Amygdala (tissue), 56 donors: ENCODE measurements at regions not wholly inside any gene's neighbourhood (a gene's known extent, or its start where the extent isn't known, plus 50 kb on each side); places are given as distances from the start of the nearest gene placed in this dataset.

Source experiments
- DNase-seq, 56 donors: peaks; one replicate each; lab custom pipeline; 2025; lab: John Stamatoyannopoulos, UW

DNA sequence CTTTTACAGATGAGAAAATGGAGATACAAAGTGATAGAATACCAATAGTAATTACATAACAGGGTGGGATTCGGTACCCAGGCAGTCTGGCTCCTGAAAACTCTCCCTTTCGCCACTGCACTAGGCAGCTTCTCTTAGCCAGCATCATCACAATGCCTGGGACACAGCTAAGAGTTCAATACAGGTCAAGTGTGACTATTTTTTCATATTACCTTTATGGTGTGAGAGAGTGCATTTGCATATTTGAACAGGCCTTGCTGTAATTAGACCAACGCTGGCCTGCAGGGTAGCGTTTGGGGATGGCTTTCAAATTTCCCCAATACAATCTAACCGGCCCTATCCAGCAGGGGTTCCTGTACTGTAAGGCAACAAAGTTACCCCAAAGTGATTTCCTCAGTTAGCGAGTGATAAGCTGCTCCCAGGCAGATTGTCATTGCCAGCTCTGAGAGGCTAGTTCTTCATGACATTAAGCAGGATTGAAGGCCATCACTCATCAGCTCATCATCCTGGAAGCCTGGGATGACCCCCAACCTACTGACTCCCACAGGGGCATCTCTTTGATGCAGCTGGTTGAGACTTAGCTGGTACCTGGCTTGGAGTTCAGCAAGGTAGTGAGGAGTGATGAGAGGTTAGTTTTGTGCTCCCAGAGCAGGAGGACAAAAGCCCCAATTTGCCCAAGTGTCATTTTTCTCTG is 836.8 kb upstream of the LCORL start:
- no peak for DNase-seq

DNA sequence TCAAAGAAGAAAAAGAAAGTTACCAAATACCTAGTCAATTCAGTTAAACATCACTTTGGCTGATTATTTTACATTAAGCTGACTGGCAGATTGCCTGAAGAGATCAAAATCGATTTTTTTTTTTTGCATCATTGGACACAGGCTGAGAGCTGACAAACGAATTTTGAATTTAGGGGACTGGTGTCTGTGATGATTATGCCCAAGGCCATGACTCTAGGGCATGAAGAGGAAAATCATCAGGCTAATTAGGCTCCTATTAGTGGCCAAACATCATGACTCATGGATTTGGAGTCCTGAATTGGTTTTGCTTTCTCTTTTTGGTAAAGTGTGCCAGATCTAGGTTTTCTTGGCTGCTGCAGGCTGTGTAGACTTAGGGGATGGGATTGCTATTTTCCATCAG is 829.3 kb upstream of the LCORL start:
- DNase-seq, result no peak

DNA sequence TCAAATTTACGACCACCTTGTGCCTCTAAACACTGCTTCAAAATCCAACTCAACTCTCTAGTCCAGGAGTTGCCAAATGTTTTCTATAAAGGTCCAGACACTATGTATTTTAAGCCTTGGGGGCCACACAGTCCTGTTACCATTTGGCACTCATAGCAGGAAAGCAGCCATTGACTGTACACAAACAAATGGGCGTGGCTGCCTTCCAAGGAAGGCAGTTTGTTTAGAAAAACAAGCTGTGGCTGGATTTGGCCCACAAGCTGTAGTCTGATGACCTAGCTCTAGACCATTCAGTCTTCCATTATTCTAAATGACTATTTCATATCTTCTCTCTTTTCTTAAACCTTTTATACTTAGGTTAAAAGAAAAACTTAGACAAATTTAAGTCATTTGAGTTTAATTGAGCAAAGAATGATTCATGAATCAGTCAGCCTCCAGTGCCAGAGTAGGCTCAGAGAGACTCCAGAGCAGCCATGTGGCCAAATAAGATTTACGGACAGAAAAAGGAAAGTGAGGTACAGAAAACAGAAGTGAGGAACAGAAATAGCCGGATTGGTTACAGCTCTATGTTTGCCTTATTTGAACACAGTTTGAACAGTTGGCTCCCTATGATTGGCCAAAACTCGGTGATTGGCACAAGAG is 825.8 kb upstream of the LCORL start:
- DNase-seq, result peak in 2 of 56 donors; percentile 0 to 2

DNA sequence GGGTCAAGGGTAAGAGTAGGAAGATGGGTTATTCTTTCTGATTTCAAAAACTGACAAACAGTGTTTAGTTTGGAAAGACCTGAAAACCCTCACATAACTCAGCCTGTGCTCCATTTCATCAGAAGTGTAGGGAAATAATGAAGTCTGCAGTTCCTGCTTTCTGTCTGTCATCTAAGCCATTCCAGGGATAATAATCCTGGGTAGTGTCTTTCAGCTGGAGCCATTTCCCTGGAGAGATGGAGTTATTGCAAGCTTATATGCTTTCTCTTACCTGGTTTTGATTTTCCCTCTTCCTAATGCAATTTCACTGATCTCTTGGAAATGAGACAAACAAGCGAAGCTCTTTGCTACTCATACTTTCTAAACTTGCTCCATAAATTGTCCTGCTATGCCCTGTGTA is 824.8 kb upstream of the LCORL start:
- DNase-seq, result no peak

DNA sequence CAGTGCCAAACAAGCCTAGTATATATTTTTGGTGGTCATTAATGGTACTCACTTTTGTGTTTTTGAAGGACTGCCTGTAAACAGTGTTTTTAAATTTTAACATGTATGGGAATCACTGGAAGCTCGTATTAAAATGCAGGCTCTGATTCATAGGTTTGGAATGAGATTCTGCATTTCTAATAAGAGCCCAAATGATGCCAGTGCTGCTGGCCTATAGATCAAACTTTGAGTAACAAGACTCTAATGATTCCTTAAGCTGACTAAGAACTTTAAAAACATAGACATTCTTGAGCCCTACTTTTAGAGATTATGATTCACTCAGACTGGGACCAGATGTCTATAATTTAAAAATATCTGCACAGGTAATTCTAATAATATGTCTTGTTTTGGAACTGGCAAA is 823.2 kb upstream of the LCORL start:
- no peak for DNase-seq

DNA sequence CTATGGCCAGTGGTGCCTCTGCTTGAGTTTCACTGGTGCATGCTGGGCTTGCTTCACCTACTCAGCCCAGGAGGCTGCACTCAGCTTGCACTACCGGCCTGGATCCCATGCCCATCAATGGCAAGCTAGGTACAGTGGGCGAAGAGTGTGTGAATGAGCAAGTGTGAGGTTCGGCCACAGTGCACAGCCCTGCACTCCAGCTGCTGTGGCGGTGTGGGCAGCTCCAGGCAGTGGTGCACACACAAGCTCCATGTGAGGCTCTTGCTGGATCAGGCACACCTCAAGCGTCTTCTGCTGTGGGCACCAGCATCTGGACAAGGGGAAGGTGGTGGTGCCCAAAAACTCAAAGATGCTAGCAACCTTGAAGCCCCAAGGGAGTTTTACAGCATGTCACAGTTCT is 820.9 kb upstream of the LCORL start:
- no peak for DNase-seq

DNA sequence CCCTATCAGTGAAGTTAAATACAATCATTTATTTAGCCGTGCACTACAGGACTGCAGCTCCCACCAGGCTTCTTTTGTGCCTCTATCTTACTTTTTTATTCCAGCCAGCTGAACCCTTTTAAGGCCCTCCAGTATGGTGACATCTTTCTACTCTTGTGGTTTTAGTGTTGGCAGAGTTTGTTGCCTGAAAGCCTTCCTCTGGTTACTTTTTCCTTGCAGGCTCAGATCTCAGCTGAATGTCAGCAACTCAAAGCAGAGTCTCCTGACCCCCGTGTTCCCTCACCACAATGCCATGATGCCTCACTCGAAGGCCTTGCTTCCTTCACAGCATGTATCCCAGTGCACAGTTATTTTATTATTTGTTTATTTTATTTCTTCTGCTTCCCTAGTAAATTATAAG is 818.9 kb upstream of the LCORL start:
- DNase-seq, result no peak

DNA sequence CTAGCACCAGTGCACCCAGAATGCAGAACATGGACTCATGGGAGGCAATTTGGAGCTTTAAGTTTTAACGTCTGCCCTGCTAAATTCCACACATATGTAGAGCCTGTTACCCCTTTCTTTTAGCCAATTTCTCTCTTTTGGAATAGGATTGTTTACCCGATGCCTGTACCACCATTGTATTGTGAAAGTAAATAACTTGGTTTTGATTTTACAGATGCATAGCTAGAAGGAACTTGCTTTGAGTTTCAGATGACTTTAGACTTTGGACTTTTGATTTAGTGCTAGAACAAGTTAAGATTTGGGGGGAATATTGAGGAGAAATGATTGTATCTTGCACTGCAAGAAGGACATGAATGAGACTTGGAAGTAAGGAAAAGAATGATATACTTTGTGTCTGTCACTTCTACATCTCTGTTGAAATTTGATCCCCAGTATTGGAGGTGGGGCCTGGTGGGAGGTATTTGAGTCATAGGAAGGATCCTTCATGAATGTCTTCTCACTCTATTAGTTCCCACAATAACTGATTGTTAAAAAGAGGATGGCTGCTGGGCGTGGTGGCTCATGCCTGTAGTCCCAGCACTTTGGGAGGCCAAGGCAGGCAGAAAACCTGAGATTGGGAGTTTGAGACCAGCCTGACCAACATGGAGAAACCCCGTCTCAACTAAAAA is 794.8 kb upstream of the LCORL start:
- DNase-seq, result no peak

DNA sequence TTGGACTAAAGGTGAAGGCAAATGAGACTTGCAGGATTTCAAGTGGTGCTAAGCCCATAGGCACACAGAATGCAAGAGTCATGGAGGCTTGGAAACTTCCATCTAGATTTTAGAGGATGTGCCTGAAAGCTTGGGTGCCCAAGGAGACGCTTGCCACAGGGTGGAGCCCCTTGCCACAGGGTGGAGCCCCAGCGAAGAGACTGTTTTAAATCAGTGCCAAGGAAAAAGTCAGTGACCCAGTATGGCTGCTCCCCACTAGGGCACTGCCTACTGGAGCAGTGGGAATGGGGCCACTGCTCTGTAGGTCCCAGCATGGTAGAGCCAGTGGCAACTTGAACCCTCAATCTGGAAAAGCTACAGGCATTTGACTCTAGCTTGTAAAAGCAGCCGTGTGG is 794.2 kb upstream of the LCORL start:
- DNase-seq, result no peak

DNA sequence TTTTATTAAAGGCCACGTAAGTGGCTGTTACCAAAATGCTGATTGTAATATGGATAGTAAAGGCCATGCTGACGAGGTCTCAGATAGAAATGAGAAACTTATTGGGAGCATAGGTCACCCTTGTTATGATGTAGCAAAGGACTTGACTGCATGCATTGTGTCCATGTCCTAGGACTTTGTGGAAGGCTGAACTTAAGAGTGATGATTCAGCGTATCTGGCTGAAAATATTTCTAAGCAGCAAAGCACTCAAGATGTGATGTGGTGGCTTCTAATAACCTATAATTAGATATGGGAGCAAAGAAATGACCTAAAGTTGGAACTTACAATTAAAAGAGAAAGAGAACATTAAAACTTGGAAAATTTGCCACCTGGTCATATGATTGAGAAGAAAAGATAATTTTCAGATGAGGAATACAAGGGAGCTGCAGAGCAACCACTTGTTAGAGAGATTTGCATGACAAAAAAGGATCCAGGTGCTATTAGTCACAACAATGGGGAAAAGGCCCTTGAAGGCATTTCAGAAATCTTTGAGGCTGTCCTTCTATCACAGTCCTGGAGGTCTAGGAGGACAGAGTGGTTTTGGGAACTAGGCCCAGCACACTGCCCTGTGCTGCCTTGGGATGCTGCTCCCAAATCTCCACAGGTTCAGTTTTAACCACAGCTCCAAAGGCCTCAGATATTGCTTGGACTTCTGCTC is 793.7 kb upstream of the LCORL start:
- DNase-seq, result no peak

DNA sequence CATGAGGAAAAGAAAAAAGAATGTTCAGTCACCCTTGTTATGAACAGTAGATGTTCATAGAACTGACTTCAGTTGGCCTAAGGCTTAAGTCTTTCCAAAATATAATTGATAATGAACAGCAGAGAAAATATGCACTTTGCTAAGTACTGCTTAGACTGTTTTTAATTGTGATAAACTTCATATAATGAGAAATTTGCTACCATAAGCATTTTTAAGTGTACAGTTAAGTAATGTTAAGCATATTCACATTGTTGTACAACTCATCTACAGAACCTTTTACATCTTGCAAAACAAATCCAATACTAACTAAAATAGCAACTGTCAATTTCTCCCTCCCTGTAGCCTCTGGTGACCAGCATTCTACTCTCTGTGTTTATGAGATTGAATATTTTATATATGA is 792.2 kb upstream of the LCORL start:
- DNase-seq, result no peak

DNA sequence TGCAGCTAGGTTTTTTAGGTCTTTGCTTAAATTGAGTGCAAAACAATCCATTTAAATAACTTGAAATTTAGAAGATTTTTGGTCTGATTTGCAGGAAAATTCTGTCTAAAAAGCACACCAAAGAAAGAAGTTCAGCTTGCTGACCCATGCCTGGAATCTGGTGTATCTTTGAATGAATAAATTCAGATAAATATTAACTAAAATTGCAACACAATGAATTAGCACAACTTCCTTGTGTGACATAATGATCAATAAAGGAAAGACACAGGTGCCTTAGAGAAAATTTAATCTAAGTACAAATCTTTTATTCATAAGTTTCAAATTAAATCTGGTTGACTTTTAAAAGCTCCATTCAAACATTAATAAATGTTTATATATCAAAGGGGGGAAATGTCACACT is 791.5 kb upstream of the LCORL start:
- DNase-seq, result no peak

DNA sequence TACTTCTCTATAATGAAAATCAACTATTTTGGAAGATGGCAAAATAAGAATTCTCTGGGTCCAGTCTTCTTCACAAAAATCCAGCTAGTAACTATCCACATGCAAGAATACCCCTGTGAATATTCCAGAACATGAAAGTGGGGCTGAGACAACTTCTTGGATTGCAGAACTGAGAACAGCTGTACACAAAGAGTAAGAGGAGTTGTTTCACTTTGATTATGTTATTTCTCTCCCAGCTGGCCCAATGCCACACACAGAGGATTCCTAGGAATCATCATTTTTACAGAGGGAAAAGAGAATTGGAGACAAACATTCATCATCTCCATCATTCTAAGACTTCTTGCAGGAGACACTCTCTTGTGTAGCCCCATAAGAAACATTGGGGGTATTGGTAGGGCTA is 782.2 kb upstream of the LCORL start:
- DNase-seq, result no peak

DNA sequence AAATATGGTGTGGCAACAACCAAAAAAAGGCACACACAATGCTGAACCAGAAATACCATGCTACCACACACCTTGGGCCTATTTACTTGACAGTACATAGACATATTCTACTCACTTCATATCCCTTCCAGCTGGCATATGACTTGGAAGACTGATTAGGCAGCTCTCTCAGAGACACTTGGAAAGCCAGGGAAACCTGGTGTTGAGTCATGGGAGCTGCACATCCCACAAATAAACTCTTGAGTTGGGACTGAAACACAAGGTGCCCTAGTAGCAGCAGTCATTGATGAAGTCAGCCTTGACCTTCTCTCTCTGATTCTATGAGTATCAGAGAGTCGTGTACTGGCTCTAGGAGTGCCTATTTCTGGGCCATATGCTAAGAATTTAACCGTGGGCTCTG is 776.6 kb upstream of the LCORL start:
- DNase-seq, result no peak

DNA sequence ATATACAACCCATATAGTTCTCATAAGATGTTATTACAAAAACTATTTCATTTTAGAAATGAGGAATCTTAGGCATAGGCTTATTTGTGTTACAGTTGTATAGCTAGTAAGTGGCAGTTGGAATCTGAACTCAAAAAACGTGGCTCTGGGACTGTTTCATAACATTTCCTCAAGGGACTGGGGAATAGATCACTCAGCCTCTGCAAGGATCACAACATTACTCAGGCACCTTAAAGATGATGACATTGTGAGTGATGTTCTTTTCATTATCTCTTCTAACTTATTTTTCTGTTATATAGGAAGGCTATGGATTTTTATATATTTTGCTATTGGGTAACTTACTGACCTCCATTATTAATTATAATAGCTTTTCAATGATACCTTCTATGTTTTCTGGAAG is 774.2 kb upstream of the LCORL start:
- DNase-seq, result no peak

DNA sequence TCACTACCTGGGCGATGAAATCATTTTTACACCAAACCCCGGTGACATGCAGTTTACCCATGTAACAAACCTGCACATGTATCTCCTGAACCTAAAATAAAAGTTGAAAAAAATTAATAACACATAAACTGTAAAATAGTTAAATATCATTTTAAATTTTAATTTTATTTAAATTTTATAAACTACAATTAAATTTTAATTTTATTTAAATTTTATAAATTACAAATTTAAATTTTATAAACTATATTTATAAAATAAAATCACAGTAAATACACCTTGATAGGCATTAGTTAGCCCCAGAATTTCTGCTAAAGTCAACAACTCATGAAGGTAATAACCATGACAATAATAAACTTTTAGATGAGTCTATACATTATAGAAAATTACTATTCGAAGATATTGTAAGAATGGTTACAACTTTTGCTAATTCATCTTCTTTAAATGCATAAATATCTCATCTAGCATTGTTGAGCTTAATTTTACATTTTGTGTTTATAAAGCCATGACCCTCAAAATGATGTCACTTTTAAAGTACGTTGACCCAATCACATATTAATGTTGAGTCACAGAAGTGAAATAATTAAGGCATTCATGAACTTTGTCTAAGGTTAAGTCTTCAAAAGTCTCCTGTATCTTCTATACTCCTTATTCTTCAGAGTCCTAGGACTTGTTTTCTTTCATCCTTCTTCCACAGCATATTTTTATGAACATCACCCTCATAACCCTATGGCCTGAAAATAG is 755.8 kb upstream of the LCORL start:
- no peak for DNase-seq

DNA sequence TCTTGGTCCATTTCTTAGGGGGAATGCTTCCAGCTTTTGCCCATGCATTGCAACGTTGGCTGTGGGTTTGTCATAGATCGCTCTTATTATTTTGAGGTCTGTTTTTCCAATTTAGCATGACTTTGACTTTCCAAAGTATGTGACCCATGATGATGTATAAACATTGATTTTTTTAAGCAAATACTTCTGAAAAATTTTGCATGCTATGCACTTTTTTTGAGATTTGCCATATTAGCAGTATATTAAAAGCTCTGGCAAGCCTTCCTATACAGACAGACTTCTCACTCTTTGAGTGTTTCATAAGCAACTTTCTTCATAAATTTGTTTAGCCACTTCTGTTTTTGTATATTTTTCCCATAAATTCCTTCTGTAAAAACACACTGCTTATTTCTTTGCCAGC is 746.4 kb upstream of the LCORL start:
- DNase-seq, result no peak

DNA sequence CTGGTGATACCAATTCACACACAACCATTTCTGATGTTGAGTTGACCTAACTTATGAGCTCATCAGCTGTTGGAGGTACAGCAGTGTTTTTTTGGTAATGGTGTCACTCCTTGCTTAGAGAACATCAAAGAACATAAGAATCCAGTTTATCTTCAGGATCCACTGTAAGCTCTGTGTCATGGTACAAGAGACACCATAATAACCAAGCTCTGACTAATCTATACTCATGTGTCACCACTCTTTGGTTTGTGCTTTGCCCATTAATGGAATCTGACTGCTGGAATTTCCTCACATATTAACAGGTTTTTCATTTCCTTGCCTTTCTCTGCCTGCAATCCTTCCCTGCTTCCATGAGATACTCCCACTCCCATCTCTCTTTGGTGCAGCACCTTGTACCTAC is 735.1 kb upstream of the LCORL start:
- no peak for DNase-seq

DNA sequence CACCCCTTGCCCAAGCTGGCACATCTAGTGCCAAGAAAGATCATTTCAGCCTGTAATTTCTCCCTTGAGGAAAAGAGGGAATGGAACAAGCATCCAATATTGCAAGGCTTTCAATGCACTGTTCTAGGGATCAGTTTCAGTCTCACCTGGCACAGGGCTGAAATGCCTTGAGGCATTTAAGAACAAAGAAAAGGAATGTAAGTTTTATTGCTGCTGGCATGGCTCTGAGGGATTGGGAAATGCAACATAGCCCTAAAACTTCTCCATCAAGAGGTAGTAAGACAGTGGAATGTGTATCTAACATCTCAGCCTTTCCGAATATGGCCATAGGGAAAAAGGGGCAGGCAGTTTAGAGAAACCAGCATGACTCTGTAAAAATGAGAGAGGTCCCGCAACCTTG is 732.6 kb upstream of the LCORL start:
- DNase-seq, result no peak

DNA sequence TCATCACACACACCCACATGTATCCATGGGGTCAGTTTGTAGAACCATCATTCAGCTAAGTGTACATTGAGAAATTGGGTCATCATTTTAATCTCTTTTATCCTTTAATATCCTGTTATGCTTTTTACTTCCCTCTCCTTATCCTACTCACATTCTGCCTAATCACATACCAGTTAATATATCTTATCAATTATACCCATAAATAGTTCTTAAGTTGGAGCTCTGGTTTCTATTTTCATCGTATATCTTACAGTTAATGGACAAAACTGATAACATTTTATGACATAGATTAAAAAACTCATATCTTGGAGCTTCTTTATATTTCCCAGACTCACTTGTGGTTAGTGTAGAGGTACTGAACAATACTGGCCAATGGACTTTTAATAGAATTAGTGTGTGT is 729.5 kb upstream of the LCORL start:
- DNase-seq, result no peak

DNA sequence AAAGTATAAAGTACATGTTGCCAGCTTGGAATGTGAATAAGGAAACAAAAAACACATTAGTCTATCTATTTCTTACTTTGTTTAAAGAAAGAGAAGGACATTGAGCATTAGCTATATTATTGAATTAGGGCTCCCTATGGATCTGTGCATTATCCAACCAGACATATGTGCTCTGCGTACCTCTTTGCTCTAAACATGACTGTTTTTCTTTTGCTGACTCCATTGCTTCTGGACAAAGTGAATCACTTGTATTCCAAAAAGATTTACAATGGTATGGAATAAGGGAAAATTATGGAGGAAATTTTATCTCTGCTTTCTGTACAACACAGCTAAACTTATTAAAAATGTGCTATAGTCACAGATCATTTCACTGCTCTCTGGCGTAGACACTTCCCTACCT is 727.8 kb upstream of the LCORL start:
- no peak for DNase-seq
